GM21390 (cell line): ENCODE measurements at regions not wholly inside any gene's neighbourhood (a gene's known extent, or its start where the extent isn't known, plus 50 kb on each side); places are given as distances from the start of the nearest gene placed in this dataset.

ENCODE experiments used
- ATAC-seq: cut with Tn5 transposase; IDR thresholded peaks from one replicate; pipeline ENCODE4 v1.9.1; 2021; ENCODE audit not compliant: unreplicated experiment

DNA sequence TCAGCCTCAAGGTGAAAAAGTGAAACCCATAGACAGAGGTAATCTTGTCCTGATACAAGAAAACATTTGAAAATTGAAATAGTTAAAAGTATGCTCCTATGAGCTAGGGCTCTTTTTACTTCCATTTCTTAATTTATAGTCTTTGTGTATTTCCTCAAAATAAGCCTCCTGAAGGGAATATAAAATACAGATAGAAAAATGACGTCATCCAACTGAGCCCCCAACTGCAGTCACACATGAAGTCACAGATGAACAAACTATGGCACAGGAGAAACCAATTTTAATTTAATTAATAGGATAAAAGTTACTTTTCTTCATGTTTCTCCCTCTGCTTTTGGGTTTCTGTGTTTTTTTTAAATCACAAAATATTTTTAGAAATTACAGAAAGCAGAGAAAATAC is 280.3 kb downstream of the HTR7 start:
- ATAC-seq = no peak

DNA sequence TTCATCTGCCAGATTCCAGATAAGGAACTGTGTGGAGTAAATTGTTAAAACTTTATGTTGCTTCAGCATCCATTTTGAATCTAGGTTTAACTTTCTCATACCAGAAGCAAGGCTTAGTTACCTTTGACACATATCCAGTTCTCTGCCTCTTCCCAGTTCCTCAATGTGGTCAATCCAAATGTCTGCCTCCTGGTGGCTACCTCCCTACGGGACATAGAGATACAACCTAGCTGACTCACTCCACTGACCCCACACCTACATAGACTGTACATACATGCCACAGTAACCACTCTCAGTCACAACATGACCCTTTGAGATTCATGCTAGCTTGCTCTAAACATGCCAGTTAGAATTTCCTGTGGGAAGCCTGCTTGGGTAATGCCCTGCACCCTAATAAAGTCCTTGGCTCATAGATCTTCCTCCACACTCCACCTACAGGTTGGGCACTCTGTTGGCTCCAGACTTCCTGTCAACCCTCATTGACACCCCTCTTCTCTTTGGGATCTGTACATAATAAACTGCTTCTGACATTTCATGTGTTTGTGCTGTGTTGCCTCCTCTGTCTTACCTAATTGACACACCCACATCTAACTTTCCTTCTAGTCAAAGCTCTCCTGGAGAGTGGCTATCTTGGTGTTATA is 278.1 kb downstream of the HTR7 start:
- no peak for ATAC-seq

DNA sequence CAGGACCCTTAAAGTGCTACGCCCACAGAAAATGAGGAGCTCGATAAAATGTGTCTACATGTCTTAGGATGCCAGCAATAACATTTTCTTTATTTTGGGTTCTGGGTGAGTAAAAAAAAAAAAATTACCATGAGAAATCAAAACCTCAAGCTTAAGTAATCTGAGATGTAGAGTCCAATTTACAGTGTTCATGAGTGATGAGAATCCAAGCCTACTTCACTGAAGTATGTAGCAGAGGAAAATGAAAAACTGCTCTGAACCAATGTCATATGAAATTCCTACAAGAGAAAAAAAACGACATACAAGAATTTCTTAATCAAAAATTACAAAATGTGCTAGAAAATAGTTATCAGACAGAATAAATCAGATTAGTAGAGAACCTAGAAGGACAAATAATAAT is 274.4 kb downstream of the HTR7 start:
- no peak for ATAC-seq

DNA sequence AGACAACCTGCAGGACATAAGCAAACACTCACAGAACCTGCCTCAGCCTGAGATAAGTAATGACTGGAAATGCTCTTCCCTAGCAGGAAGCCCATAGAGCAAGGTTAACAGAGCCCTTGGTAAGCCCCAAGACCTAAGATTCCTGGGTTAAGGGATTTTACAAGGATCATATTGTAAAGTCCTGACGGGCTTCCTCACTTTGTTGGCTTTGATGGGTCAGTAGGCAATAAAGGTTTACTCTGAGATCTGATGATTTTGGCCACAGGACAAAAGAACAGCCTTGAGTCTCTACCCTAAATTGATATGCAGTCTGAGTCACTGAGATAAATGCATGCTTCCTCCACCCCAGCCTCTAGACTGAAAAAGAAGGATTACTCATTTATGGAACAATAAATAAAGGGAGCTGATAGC is 270.8 kb downstream of the HTR7 start:
- no peak for ATAC-seq

DNA sequence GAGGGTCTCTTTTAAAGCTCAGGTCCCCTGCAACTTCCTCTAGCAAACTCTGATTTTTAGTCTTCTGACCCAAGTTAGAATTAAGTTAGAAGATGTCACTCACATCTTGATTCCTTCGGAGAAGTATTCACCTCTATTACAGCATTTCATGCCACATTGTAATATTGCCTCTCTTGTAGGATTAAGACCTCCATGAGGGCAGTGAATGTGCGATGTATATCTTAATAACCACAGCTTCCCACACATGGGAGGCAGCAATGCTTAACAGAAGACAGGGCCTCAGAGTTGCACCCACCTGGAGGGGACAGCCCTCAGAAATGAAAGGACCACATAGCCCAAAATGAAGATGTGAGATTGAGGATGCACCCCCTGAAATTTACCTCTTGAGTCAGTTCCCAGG is 270.3 kb downstream of the HTR7 start:
- no peak for ATAC-seq

DNA sequence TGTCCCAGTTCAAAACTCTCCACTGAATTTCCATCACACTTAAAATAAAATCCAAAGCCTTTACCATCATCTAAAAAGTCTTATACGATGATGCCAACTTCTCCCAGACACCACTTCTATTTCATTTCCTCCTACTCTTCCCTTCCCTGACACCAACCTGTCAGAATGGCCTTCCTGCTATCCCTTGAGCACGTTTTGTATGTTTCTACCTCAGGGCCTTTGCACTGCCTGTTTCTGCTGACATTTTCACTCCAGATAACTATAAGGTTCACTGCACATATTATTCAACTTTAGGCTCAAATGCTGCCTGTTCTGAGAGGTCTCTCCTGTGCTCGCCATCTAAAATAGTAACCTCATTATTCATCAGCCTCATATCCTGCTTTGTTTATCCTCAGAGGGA is 269.6 kb downstream of the HTR7 start:
- ATAC-seq = no peak

DNA sequence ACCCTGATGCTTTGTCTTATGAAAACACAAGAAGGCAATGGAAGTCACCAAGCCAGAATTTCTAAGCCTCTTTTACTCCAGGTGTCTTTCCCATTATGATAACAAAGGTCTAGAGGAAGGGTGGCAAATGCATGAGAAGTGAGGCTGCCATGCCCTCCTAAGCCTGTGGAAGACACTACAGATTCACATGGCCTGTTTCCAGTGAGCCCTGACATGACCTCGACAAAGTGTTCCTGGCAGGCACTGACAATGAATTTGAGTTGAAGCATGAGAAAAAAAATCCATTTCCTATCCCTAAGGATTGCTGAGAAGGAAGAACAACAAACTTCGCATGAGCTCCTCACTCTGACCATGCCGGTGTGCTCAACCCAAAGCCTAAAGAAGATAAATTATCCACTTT is 268.0 kb downstream of the HTR7 start:
- ATAC-seq = no peak

DNA sequence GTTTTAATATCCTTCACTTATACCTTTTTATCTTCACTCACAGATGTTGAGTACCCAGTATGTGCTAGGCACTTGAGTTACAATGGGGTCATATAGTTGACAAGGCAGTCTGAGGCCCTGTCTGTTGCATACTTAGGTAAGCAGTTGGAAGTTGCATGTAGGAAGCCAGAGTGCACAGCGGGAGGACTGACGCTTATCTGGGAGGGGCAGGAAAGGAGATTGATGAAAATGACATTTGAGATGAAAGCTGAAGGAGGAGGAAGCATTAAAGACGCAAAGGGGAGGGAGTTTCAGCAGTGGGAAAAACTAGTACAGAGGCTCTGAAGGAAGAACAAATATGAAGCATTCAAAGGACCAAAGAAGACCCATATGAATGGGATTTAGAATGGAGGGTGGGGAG is 266.2 kb downstream of the HTR7 start:
- no peak for ATAC-seq

DNA sequence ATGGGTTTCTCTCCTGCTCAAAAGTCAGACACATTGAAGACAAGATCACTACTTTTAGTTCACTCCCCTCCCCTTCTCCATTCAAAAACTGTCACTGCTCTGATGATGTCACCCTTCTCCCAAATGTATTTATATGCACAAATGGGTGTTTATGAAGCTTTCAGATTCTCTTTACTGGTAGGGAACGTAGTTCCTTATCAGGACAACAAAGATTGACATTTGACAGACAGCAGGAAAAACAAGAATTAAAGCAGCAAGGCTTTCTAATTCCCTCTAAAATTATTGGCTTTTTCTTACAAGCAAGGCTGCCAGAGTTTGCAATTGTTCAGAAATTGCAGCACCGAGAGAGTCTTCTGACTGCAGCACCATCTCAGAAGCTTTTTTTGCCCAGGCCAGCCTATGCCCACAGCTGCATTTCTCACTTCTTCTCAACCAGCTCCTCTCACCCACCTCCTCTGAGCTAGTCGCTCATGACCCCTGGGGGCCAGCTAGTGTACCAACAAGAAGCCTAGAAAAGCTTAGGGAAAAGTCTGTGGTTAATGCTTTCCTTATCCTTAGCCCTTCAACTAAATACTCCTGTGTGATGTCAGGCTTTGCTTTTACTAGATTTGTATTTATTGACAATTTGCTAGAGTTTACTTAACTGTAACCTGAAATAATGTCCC is 265.1 kb downstream of the HTR7 start:
- no peak for ATAC-seq

DNA sequence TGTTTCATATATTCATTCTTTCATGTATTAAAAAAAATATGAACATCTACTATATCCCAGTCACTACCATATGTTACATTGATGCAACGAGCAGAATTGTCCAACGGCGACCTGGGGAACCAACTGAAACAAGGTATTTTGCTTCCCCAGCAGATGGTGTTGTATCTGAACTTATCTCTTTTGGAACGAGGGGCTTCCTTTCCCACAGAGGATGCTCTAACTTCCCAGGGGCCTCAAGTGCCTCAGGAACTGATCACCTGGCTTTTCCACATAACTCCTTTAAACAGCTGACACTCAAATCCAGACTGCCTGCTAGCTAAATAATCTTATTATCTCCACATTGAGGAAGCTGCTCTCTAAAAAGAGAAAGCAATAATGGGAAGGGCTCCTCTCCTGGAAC is 259.3 kb downstream of the HTR7 start:
- no peak for ATAC-seq

DNA sequence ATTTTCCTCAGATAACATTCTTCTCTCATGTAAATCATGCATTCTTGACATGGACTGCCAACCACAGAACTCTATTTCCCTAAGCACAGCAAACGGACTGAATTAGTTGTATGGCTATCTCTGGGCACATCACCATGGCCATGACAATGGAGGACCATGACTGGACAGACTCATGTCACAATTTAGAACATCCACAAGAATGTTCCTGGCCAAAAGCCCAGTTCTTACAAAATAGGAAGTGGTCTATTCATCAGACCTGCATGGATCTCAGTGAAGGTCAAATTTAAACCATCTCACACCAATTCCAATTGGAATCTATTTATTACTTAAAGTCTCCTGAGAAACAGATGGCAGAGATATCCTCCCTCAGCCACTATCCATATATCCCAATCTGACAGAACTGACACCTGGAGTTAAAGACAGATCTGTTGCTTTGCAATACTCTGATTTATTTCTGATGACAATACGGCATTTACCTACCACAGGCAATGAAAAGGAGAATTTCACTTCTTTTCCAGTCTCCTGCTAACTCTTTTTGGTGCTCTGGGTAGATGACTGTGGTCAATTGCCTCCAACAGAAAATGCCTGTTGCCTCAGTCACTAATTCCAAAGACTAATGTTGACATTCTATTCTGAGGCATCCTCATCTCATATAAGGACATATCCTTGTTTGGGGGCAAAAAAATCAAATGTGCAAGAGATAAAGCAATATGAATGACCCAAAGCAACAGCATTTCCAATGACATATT is 254.8 kb downstream of the HTR7 start:
- no peak for ATAC-seq

DNA sequence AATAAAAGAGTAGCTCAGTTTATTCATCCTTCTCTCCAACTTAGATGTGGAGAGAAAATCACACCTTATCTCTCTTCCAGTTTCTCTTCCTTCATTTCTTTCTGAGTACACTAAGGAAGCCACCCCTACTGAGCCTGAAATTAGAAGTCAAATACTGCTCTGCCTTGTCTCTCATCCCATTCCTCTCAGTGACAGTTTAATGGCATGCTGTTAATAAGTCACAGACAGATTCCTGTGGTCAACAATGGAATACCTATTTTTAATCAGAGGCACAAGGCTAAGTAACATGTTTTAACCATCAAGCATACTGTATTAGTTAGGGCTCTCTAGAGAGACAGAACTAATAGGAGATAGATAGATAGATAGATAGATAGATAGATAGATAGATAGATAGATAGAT is 253.2 kb downstream of the HTR7 start:
- ATAC-seq = no peak

DNA sequence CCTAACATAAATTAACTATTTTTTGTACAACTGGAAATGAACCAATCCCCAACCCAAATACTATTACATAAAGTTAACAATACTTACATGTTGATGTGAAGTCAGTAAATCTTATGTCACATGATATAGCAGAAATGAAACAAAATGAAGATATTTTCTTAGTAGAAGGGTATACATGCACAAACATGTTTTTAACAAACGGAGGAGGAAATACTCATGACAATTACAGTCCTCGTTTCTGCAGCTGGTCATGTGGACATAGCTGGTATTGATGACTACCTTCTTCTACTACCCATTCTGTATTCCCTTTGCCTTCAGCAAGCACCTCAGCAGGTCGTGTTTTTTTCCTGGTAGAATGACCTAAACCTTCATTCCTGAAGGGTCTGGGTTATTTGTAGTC is 252.3 kb downstream of the HTR7 start:
- ATAC-seq = no peak

DNA sequence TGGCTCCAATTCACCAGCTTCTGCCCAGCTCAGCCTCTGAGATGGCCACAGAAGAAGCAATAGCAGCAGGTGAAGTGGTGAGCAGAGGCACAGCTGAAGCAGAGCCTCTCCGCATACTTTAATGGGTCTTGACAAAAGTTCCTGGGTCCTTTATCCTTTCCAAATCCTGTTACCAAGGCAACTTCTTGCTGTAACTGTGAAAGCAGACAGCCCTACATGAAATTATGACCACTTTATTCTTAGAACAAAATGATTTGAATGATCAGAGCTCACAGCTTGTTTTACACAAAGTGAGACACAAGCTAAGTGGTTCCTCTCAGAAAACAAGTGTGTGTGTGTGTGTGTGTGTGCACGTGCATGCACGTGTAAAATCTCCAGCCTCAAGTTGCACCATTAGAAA is 245.6 kb downstream of the HTR7 start:
- no peak for ATAC-seq

DNA sequence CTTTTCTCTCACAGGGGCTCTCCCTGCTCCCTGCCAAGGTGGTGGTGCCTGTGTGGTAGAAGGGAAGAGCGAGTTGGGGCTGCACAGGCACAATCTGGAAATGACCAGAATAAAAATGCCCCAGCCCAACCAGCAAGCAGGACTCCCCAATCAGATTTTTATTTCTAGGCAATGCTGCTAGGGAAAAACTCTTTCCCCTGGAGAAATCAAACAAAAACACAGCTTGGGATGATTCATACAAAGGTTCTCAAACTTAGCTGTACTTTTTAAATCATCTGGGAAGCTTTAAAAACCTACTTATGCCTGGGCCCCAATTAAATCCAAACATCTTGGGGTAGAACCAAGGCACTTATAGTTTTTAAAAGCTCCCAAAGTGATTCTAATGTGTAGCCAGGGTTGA is 243.2 kb downstream of the HTR7 start:
- no peak for ATAC-seq

DNA sequence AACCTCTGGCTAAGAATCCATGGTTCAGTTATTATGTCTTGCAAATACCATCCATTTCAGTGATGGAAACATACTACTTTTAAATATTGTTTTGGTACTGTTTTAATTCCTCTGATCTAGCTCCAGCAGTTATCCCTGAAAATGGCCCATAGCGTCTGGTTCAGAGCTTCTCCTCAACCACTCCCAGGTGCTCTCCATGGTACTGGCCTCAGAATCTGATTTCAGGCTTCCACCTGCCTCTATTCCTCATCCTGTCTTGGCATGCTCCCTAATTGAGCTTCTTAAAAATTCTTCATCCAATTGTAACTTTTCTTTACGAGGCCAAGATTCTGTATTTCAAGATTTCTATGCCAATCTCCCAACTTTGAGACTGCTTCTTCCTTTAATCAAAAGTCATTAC is 236.3 kb downstream of the HTR7 start:
- no peak for ATAC-seq

DNA sequence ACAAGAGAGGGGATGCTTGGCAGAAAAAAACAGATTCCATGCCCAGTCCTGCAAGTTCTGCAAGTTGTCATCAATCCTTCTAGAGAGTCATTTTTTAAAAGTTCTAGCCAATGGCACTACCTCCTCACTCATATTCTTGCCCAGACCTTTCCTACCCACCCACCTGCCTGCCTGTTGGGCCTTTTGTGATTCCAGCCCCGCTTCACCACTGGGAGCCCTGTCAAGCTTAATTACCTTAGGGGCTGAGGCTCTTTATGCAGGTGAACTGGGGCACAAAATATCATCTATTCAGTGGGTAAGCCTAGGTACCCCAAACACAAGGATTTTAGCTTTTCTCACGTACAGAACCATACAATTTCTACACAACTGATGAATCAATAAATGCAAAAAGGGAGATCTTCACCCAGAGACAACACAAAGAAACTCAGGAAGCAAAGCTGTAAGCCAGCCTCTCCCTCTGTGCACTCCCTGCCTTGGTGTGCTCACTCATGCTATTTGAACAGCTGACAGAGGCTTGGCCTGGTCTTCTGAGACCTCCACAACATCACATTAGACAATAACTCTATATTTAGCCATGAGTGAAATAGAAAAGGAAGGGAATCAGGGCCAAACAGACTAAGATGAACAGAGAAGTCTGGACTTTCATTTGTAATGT is 222.6 kb downstream of the HTR7 start:
- no peak for ATAC-seq

DNA sequence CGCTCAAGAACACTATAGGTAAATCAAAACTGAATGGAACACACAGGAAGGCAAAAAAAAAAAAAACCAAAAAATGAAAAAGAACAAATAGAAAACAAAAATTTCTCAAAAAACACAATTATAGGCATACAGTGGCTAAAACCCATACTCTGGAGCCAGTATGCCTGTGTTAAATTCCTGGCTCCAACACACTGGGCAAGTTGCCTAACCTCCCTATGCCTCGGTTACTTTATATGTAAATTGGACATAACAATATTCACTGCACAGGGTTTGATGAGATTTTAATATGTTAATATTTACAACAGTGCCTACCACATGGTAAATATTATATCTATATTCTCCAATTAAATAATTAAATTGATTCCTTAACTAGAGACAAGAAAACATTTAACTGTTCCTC is 217.1 kb downstream of the HTR7 start:
- ATAC-seq = no peak

DNA sequence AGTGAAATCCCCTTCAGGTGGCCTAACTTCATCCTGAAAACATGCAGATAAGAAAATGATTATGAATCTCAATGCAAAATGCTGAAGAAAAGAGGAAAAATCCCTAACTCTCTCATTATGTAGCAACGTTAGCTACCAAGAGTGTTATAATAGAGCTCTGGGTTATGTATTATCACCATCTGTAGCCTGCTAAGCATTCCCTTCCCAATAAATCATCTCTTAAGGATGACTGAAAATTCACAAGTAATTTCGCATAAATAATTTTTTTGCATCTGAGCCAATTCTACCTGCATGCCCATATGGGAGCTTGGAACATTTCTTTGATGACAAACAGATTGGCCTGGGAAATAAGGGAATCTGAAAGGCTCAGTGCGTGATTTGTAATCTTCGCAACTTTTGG is 216.1 kb downstream of the HTR7 start:
- ATAC-seq = no peak

DNA sequence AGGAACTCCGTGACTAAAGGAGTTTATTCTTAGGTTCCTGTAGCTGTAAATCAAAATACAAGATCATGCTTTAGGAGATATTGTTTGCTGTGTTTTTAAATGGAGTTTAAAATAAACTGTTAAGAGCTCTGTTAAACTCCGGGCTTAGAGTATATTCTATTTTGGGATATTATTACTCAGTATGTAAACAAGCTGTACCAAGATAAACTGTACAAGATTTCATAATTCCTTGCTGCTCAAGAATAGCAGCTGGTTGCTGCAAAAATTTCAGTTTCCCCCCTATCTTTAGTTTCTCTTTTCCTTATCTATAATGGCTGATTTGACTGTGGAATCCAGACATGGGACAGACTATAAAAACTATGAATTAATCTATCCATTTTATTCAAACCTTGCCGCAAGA is 215.7 kb downstream of the HTR7 start:
- ATAC-seq = no peak

DNA sequence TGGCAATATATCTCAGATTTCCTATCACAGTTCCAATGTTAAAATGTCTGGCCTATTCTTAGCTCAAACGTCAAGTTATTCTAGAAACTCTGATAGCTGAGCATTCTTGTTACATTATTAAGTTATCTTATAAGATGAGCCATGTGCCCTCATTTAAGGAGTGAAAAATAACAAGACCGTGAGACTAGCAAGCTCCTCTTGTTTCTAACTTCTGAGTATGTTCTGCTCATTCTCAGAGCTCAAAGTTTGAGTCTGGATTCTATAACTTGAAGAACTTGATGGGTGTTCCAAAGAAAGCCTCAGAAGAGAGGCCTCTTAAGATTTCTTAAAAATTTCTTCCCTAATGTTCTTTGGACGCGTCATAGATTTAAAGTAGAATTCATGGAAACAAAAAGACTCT is 215.2 kb downstream of the HTR7 start:
- no peak for ATAC-seq

DNA sequence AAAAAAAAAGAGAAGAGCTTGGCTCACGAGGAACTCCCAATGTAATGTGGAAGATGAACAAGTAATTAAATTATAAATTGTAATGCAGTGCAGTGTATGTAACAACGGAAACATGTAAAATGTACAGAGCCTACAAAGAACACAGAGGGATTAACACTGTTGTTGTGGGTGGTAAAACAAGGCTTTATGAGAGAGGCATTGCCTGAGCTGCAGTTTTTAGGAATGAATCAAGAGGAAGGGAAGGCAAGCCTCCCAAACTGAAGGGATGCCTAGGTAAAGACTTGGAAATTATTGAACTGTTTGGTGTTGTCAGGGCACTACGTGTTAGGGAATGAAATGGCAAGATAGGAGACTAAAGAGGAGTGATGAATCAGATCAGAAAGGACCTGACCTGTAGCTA is 213.7 kb downstream of the HTR7 start:
- ATAC-seq = no peak
